Parathyroid adenoma (tissue), 2 donors: ENCODE measurements at regions not wholly inside any gene's neighbourhood (a gene's known extent, or its start where the extent isn't known, plus 50 kb on each side); places are given as distances from the start of the nearest gene placed in this dataset.

Experiments
- H2AFZ ChIP-seq: fragments of 300-600 bp; sonication (generic); one replicate; pipeline ENCODE4 v1.7.0; 2017; ENCODE audit warnings: antibody characterized with exemption, mild to moderate bottlenecking
- H3K27ac ChIP-seq: fragments of 300-600 bp; sonication (generic); one replicate; pipeline ENCODE4 v1.7.0; 2017
- H3K27me3 ChIP-seq: fragments of 300-600 bp; sonication (generic); one replicate; pipeline ENCODE4 v1.7.0; 2017; ENCODE audit warnings: low read length; ENCODE audit not compliant: control insufficient read depth, insufficient read depth
- H3K36me3 ChIP-seq: fragments of 300-600 bp; sonication (generic); one replicate; pipeline ENCODE4 v1.7.0; 2017; ENCODE audit warnings: low read length; ENCODE audit not compliant: control insufficient read depth, insufficient read depth
- H3K4me1 ChIP-seq: fragments of 300-600 bp; sonication (generic); one replicate; pipeline ENCODE4 v1.7.0; 2017; ENCODE audit warnings: control low read depth
- H3K4me2 ChIP-seq: fragments of 300-600 bp; sonication (generic); one replicate; pipeline ENCODE4 v1.7.0; 2017; ENCODE audit warnings: low read length
- H3K4me3 ChIP-seq: fragments of 300-600 bp; sonication (generic); one replicate; pipeline ENCODE4 v1.7.0; 2017; ENCODE audit warnings: low read depth, low read length
- H3K79me2 ChIP-seq: fragments of 300-600 bp; sonication (generic); one replicate; pipeline ENCODE4 v1.7.0; 2017; ENCODE audit warnings: control low read depth
- H3K9ac ChIP-seq: fragments of 300-600 bp; sonication (generic); one replicate; pipeline ENCODE4 v1.7.0; 2017; ENCODE audit warnings: mild to moderate bottlenecking
- H3K9me3 ChIP-seq: fragments of 300-600 bp; sonication (generic); one replicate; pipeline ENCODE4 v1.7.0; 2017; ENCODE audit warnings: low read length; ENCODE audit not compliant: control insufficient read depth
- TF ChIP-seq, protein P1 (sequence below): fragments of 300-600 bp; sonication (generic); IDR thresholded peaks from one replicate; pipeline ENCODE4 v1.7.0; 2017; ENCODE audit warnings: antibody characterized with exemption, mild to moderate bottlenecking
- donor health status: primary hyperparathyroidism.

DNA sequence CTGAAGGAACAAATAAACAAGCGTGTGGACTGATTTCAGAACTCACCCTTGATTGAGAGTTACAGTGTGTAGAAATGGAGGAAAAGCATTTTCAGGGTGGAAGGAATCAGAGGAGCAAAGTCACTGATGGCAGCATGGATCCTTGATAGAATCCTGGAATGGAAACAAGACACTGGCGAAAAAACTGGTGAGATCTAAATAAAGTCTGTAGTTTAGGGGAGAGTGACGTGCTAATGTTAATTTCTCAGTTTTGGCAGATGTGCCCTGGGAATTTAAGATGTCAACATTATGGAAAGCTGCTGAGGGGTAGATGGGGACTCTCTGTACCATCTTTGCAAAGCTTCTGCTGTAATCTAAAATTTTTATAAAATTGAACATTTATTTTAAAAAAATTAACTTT is 378.0 kb downstream of the UQCRFS1 start:
- TF ChIP-seq, protein P1, sequence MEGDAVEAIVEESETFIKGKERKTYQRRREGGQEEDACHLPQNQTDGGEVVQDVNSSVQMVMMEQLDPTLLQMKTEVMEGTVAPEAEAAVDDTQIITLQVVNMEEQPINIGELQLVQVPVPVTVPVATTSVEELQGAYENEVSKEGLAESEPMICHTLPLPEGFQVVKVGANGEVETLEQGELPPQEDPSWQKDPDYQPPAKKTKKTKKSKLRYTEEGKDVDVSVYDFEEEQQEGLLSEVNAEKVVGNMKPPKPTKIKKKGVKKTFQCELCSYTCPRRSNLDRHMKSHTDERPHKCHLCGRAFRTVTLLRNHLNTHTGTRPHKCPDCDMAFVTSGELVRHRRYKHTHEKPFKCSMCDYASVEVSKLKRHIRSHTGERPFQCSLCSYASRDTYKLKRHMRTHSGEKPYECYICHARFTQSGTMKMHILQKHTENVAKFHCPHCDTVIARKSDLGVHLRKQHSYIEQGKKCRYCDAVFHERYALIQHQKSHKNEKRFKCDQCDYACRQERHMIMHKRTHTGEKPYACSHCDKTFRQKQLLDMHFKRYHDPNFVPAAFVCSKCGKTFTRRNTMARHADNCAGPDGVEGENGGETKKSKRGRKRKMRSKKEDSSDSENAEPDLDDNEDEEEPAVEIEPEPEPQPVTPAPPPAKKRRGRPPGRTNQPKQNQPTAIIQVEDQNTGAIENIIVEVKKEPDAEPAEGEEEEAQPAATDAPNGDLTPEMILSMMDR, result no peak
- H3K9ac ChIP-seq, result no peak overlapping the region
- H3K79me2 ChIP-seq, result no peaks in the 10 kb centered on the region
- no peaks in the 10 kb centered on the region for H3K36me3 ChIP-seq
- no peak overlapping the region for H3K4me2 ChIP-seq
- no peak overlapping the region for H2AFZ ChIP-seq
- no peaks in the 10 kb centered on the region for H3K9me3 ChIP-seq
- no peak overlapping the region for H3K4me3 ChIP-seq
- no peak overlapping the region for H3K27ac ChIP-seq
- no peaks in the 10 kb centered on the region for H3K4me1 ChIP-seq
- no peaks in the 10 kb centered on the region for H3K27me3 ChIP-seq

DNA sequence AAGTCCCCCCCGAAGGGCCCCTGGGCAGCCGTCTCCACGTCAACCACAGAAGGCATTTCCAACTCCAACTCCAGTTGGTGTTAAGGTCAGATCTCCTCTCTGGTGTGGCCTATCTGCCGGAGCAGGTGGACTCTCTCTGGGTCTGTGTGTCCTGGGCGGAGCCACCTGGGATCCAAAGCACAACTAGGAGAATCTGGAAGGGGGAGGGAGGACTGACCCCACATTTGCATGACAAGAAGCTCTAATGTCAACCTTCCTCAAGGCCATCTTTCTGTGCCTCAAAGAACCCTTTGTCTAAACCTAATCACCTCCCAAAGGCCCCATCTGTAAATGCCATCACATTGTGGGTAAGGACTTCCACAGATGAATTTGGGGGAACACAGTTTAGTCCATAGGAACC is 381.5 kb downstream of the UQCRFS1 start:
- Histone ChIP-seq H3K36me3 (no peaks in the 10 kb centered on the region), H3K79me2 (no peaks in the 10 kb centered on the region), H3K9ac (no peak overlapping the region), H3K4me2 (no peak overlapping the region), H3K27me3 (no peaks in the 10 kb centered on the region), H3K4me1 (no peaks in the 10 kb centered on the region), H2AFZ (no peak overlapping the region), H3K4me3 (no peak overlapping the region), H3K9me3 (no peaks in the 10 kb centered on the region), H3K27ac (no peak overlapping the region)
- TF ChIP-seq, protein P1, result no peak

DNA sequence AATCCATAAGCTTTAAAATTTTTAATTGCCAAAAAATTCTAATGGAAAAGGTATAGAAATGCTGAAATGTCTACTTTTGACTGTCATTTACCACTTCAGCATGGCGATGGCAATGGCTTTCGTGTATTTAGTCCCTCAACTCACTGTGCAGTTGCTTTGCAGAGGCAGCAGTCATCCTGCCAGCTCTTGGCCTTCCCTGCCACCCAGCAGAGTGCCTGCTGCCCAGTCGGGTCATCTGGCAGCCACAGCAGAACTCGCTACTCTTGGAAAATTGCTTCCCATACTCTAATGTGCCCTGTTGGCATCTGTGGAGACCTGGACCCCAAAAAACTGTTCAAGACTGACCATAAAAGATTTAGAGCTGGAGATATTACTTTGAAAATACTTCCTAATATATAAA is 383.2 kb downstream of the UQCRFS1 start:
- H3K27ac ChIP-seq, result no peak overlapping the region
- no peaks in the 10 kb centered on the region for H3K36me3 ChIP-seq
- H3K4me1 ChIP-seq, result no peaks in the 10 kb centered on the region
- no peak overlapping the region for H2AFZ ChIP-seq
- no peak overlapping the region for H3K4me2 ChIP-seq
- H3K79me2 ChIP-seq, result no peaks in the 10 kb centered on the region
- H3K9me3 ChIP-seq, result no peaks in the 10 kb centered on the region
- no peaks in the 10 kb centered on the region for H3K27me3 ChIP-seq
- TF ChIP-seq, protein P1, result no peak
- no peak overlapping the region for H3K9ac ChIP-seq
- no peak overlapping the region for H3K4me3 ChIP-seq

DNA sequence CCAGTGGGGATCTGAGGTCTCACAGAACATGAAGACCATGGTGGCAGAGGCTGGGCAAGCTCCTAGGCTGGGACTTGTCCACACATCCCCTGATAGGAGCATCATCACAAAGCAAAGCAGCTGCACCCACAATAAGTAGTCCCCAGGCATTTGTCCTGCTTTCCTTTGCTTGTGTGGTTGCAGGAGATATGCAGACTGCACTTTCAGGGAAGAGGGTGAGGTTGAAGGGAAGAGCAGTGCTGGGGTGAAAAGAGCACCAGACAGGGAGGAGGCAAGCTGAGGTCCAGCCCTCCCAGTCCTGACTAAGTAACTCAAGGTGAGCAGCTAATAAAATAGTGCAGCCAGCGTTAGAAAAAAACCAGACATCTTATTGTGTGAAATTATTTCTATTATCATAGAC is 383.6 kb downstream of the UQCRFS1 start:
- no peak overlapping the region for H3K27ac ChIP-seq
- no peaks in the 10 kb centered on the region for H3K27me3 ChIP-seq
- no peak overlapping the region for H3K4me2 ChIP-seq
- H3K79me2 ChIP-seq, result no peaks in the 10 kb centered on the region
- H3K4me1 ChIP-seq, result no peaks in the 10 kb centered on the region
- no peak overlapping the region for H3K4me3 ChIP-seq
- H2AFZ ChIP-seq, result no peak overlapping the region
- H3K36me3 ChIP-seq, result no peaks in the 10 kb centered on the region
- no peaks in the 10 kb centered on the region for H3K9me3 ChIP-seq
- TF ChIP-seq, protein P1, result no peak
- H3K9ac ChIP-seq, result no peak overlapping the region

DNA sequence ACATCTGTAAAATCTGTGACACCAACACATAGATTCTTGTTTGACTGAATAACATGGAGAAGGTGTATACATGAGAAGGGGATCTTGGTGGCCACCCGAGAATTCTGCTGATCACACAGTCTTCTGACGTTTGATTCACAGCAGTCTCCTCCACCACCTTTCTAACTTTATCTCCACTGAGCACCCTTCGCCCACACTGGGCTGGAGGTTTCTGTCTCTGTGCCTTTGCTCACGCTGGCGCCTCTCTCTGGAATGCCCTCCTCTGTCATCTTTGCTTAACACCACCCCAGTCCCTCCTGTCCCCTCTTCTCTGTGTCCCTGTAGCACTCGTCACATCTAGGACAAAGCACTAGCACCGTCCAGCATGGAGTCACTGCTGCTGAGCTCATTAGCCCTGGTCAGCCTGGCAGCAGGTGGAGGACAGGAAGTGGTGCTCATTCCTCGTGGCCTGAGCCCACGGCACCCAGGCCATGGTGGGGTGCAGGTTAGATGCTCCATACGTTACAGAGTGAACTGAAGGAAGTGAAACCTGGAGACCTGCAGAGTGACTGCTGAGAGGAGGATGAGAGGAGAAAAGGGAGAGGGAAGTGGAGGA is 384.6 kb downstream of the UQCRFS1 start:
- no peak overlapping the region for H2AFZ ChIP-seq
- H3K27ac ChIP-seq, result no peak overlapping the region
- H3K4me3 ChIP-seq, result no peak overlapping the region
- H3K27me3 ChIP-seq, result no peaks in the 10 kb centered on the region
- H3K79me2 ChIP-seq, result no peaks in the 10 kb centered on the region
- H3K9ac ChIP-seq, result no peak overlapping the region
- H3K36me3 ChIP-seq, result no peaks in the 10 kb centered on the region
- H3K4me1 ChIP-seq, result no peaks in the 10 kb centered on the region
- H3K4me2 ChIP-seq, result no peak overlapping the region
- no peaks in the 10 kb centered on the region for H3K9me3 ChIP-seq
- TF ChIP-seq, protein P1, result no peak
